ENCODE measurements at regions not wholly inside any gene's neighbourhood (a gene's known extent, or its start where the extent isn't known, plus 50 kb on each side); places are given as distances from the start of the nearest gene placed in this dataset.
"Not testable (repeated sequence)": the region's sequence is repeated elsewhere in the genome, so short reads cannot be mapped to it uniquely, and the experiment has no call there.

GRCh38 chr4:81785338-81785737 is 313.6 kb upstream of the RASGEF1B start:
- H3K27me3 Mint-ChIP-seq (ENCODE audit: low read depth): no peaks in the 10 kb centered on the region
- CTCF ChIA-PET: interaction anchor here (0.7 kb wide), 1 partner anchor 24 kb away, joined by 3 read pairs; no protein-coding TSS in a partner anchor
- no peak for DNase-seq
- H3K36me3 Mint-ChIP-seq (ENCODE audit: low read depth): no peaks in the 10 kb centered on the region
- H3K9me3 Mint-ChIP-seq: no peaks in the 10 kb centered on the region
- H3K4me1 Mint-ChIP-seq (ENCODE audit: low read depth): peaks cover 12% of the 10 kb centered on the region
- H3K4me3 Mint-ChIP-seq: no peak overlapping the region
- H3K27ac Mint-ChIP-seq: no peak overlapping the region
- intact Hi-C loops (cut with micrococcal nuclease): no loop called here

GRCh38 chr4:81783558-81783957 is 311.9 kb upstream of the RASGEF1B start:
- no peaks in the 10 kb centered on the region for H3K9me3 Mint-ChIP-seq
- H3K4me1 Mint-ChIP-seq (ENCODE audit: low read depth): peaks cover 4% of the 10 kb centered on the region
- CTCF ChIA-PET: no interaction called here
- H3K4me3 Mint-ChIP-seq: no peak overlapping the region
- H3K27me3 Mint-ChIP-seq (ENCODE audit: low read depth): no peaks in the 10 kb centered on the region
- no peak for DNase-seq
- no peaks in the 10 kb centered on the region for H3K36me3 Mint-ChIP-seq (ENCODE audit: low read depth)
- H3K27ac Mint-ChIP-seq: no peak overlapping the region
- intact Hi-C loops (cut with micrococcal nuclease): no loop called here

- Mint-ChIP-seq H3K9me3 (no peaks in the 10 kb centered on the region), H3K27ac (no peak overlapping the region), H3K27me3 (ENCODE audit: low read depth) (no peaks in the 10 kb centered on the region), H3K4me3 (no peak overlapping the region), H3K4me1 (ENCODE audit: low read depth) (peaks cover 4% of the 10 kb centered on the region), H3K36me3 (ENCODE audit: low read depth) (no peaks in the 10 kb centered on the region)
- intact Hi-C loops (cut with micrococcal nuclease): no loop called here
- DNase-seq: no peak
- CTCF ChIA-PET: no interaction called here
These were observed 310.1 kb upstream of the RASGEF1B start for GRCh38 chr4:81781799-81782198.

GRCh38 chr4:81777718-81778117 is 306.0 kb upstream of the RASGEF1B start:
- DNase-seq; H3K9me3 Mint-ChIP-seq; H3K4me1 Mint-ChIP-seq (ENCODE audit: low read depth); H3K36me3 Mint-ChIP-seq (ENCODE audit: low read depth); H3K4me3 Mint-ChIP-seq; H3K27ac Mint-ChIP-seq; intact Hi-C loops (cut with micrococcal nuclease); H3K27me3 Mint-ChIP-seq (ENCODE audit: low read depth); CTCF ChIA-PET: not testable (repeated sequence)

- intact Hi-C loops (cut with micrococcal nuclease): no loop called here
- DNase-seq: no peak
- CTCF ChIA-PET: interaction anchor here (0.8 kb wide), 1 partner anchor 196 kb away, joined by 3 read pairs; no protein-coding TSS in a partner anchor
- Mint-ChIP-seq H3K27ac (no peak overlapping the region), H3K4me1 (ENCODE audit: low read depth) (no peaks in the 10 kb centered on the region), H3K4me3 (no peak overlapping the region), H3K9me3 (no peaks in the 10 kb centered on the region), H3K27me3 (ENCODE audit: low read depth) (no peaks in the 10 kb centered on the region), H3K36me3 (ENCODE audit: low read depth) (no peaks in the 10 kb centered on the region)
These were observed 305.1 kb upstream of the RASGEF1B start for GRCh38 chr4:81776794-81777193.

GRCh38 chr4:81773557-81773956 is 301.9 kb upstream of the RASGEF1B start:
- no peaks in the 10 kb centered on the region for H3K27me3 Mint-ChIP-seq (ENCODE audit: low read depth)
- CTCF ChIA-PET: no interaction called here

GRCh38 chr4:81771721-81772120 is 300.0 kb upstream of the RASGEF1B start:
- intact Hi-C loops (cut with micrococcal nuclease): no loop called here

More at GRCh38 chr4:81773557-81773956, 301.9 kb upstream of the RASGEF1B start:
- H3K9me3 Mint-ChIP-seq: no peaks in the 10 kb centered on the region
- H3K4me3 Mint-ChIP-seq: no peak overlapping the region
- H3K4me1 Mint-ChIP-seq (ENCODE audit: low read depth): no peaks in the 10 kb centered on the region
- DNase-seq: no peak
- intact Hi-C loops (cut with micrococcal nuclease): no loop called here
- no peaks in the 10 kb centered on the region for H3K36me3 Mint-ChIP-seq (ENCODE audit: low read depth)
- no peak overlapping the region for H3K27ac Mint-ChIP-seq

GRCh38 chr4:81769244-81769643 is 297.5 kb upstream of the RASGEF1B start:
- H3K27me3 Mint-ChIP-seq (ENCODE audit: low read depth): no peaks in the 10 kb centered on the region
- intact Hi-C loops (cut with micrococcal nuclease): no loop called here
- H3K4me1 Mint-ChIP-seq (ENCODE audit: low read depth): no peaks in the 10 kb centered on the region
- no peaks in the 10 kb centered on the region for H3K36me3 Mint-ChIP-seq (ENCODE audit: low read depth)
- H3K4me3 Mint-ChIP-seq: no peak overlapping the region
- CTCF ChIA-PET: no interaction called here
- H3K9me3 Mint-ChIP-seq: no peaks in the 10 kb centered on the region
- H3K27ac Mint-ChIP-seq: no peak overlapping the region
- no peak for DNase-seq

More at GRCh38 chr4:81771721-81772120, 300.0 kb upstream of the RASGEF1B start:
- CTCF ChIA-PET: interaction anchor here (1.3 kb wide), 1 partner anchor 20 kb away, joined by 3 read pairs; no protein-coding TSS in a partner anchor
- no peaks in the 10 kb centered on the region for H3K9me3 Mint-ChIP-seq
- no peak overlapping the region for H3K27ac Mint-ChIP-seq
- no peaks in the 10 kb centered on the region for H3K36me3 Mint-ChIP-seq (ENCODE audit: low read depth)
- no peaks in the 10 kb centered on the region for H3K27me3 Mint-ChIP-seq (ENCODE audit: low read depth)
- no peak overlapping the region for H3K4me3 Mint-ChIP-seq
- H3K4me1 Mint-ChIP-seq (ENCODE audit: low read depth): no peaks in the 10 kb centered on the region
- no peak for DNase-seq

- Mint-ChIP-seq H3K36me3 (ENCODE audit: low read depth) (no peaks in the 10 kb centered on the region), H3K9me3 (no peaks in the 10 kb centered on the region), H3K27ac (no peak overlapping the region), H3K4me1 (ENCODE audit: low read depth) (peaks cover 18% of the 10 kb centered on the region), H3K4me3 (no peak overlapping the region), H3K27me3 (ENCODE audit: low read depth) (no peaks in the 10 kb centered on the region)
- CTCF ChIA-PET: interaction anchor here (0.7 to 1.3 kb wide), 4 partner anchors 11 to 120 kb away, joined by 3 to 6 read pairs (median 5); no protein-coding TSS in a partner anchor
- no peak for DNase-seq
- intact Hi-C loops (cut with micrococcal nuclease): no loop called here
These were observed 287.0 kb upstream of the RASGEF1B start for GRCh38 chr4:81758574-81759264.

- CTCF ChIA-PET: interaction anchor here (0.7 to 1.3 kb wide), 2 partner anchors 87 to 119 kb away, joined by 4 to 6 read pairs; no protein-coding TSS in a partner anchor
- no peak overlapping the region for H3K4me3 Mint-ChIP-seq
- intact Hi-C loops (cut with micrococcal nuclease): no loop called here
These were observed 286.0 kb upstream of the RASGEF1B start for GRCh38 chr4:81757691-81758090.

GRCh38 chr4:81756973-81757372 is 285.3 kb upstream of the RASGEF1B start:
- no peak overlapping the region for H3K4me3 Mint-ChIP-seq
- DNase-seq: no peak

More at GRCh38 chr4:81757691-81758090, 286.0 kb upstream of the RASGEF1B start:
- no peaks in the 10 kb centered on the region for H3K9me3 Mint-ChIP-seq
- H3K4me1 Mint-ChIP-seq (ENCODE audit: low read depth): peaks cover 18% of the 10 kb centered on the region
- no peaks in the 10 kb centered on the region for H3K36me3 Mint-ChIP-seq (ENCODE audit: low read depth)
- no peak for DNase-seq
- no peak overlapping the region for H3K27ac Mint-ChIP-seq
- H3K27me3 Mint-ChIP-seq (ENCODE audit: low read depth): no peaks in the 10 kb centered on the region

GRCh38 chr4:81756042-81756441 is 284.3 kb upstream of the RASGEF1B start:
- H3K27me3 Mint-ChIP-seq (ENCODE audit: low read depth): no peaks in the 10 kb centered on the region
- DNase-seq: no peak

More at GRCh38 chr4:81756973-81757372, 285.3 kb upstream of the RASGEF1B start:
- intact Hi-C loops (cut with micrococcal nuclease): no loop called here
- H3K9me3 Mint-ChIP-seq: no peaks in the 10 kb centered on the region
- H3K27me3 Mint-ChIP-seq (ENCODE audit: low read depth): no peaks in the 10 kb centered on the region
- peaks cover 18% of the 10 kb centered on the region for H3K4me1 Mint-ChIP-seq (ENCODE audit: low read depth)
- no peaks in the 10 kb centered on the region for H3K36me3 Mint-ChIP-seq (ENCODE audit: low read depth)
- CTCF ChIA-PET: no interaction called here
- no peak overlapping the region for H3K27ac Mint-ChIP-seq

GRCh38 chr4:81754169-81754568 is 282.5 kb upstream of the RASGEF1B start:
- DNase-seq: no peak
- Mint-ChIP-seq H3K4me3 (no peak overlapping the region), H3K4me1 (ENCODE audit: low read depth) (peaks cover 18% of the 10 kb centered on the region), H3K36me3 (ENCODE audit: low read depth) (no peaks in the 10 kb centered on the region), H3K27me3 (ENCODE audit: low read depth) (no peaks in the 10 kb centered on the region), H3K27ac (no peak overlapping the region), H3K9me3 (no peaks in the 10 kb centered on the region)
- intact Hi-C loops (cut with micrococcal nuclease): no loop called here
- CTCF ChIA-PET: no interaction called here

More at GRCh38 chr4:81756042-81756441, 284.3 kb upstream of the RASGEF1B start:
- H3K27ac Mint-ChIP-seq: no peak overlapping the region
- H3K4me3 Mint-ChIP-seq: no peak overlapping the region
- no peaks in the 10 kb centered on the region for H3K9me3 Mint-ChIP-seq
- peaks cover 18% of the 10 kb centered on the region for H3K4me1 Mint-ChIP-seq (ENCODE audit: low read depth)
- CTCF ChIA-PET: no interaction called here
- intact Hi-C loops (cut with micrococcal nuclease): no loop called here
- no peaks in the 10 kb centered on the region for H3K36me3 Mint-ChIP-seq (ENCODE audit: low read depth)

All from activated naive CD4-positive, alpha-beta T cell treated with anti-CD3 and anti-CD28 coated beads for 36 hours (primary cell).